NCI-H2227 treated with DMSO at 0.1 percent for 48 hours (cell line): ENCODE measurements at regions not wholly inside any gene's neighbourhood (a gene's known extent, or its start where the extent isn't known, plus 50 kb on each side); places are given as distances from the start of the nearest gene placed in this dataset.
A peak's percentile ranks its signal among the peaks of the same experiment; 100 is the strongest.
"Not testable (repeated sequence)": the region's sequence is repeated elsewhere in the genome, so short reads cannot be mapped to it uniquely, and the experiment has no call there.

Experiments used
- DNase-seq: peaks from one replicate; lab custom pipeline; 2025; lab: John Stamatoyannopoulos, UW

- DNase-seq: no peak
Measured at GRCh38 chr4:67037504-67038227, 507.6 kb downstream of the CENPC start.

- no peak for DNase-seq
Measured at GRCh38 chr4:67036791-67037190, 508.5 kb downstream of the CENPC start.

- no peak for DNase-seq
Measured at GRCh38 chr4:67035986-67036385, 509.3 kb downstream of the CENPC start.

GRCh38 chr4:67035501-67035900 lies 509.8 kb downstream of the CENPC start:
- DNase-seq: no peak

DNA sequence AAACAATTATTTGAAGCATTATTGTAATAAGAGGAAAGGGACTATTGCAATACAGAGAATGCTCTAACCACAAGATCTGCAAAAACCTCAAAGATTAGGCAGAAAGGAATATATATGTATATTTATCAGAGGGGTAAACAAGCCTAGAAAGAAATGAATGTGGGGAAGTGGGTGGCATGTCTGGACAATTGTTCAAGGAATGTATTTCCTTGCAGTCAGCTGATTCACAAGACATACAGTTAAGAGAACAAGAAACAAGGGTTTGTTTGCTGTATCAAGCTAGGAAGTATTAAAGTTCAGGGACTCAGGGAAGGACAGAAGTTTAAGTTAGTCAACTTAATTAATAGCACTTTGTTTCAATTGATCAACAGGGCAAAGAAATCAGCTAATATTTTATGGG lies 514.7 kb downstream of the CENPC start:
- DNase-seq: no peak

- DNase-seq: no peak
Measured at GRCh38 chr4:67020438-67020797, 524.9 kb downstream of the CENPC start.

GRCh38 chr4:67019686-67020437 lies 525.4 kb downstream of the CENPC start:
- DNase-seq: no peak

GRCh38 chr4:67014592-67014991 lies 530.7 kb downstream of the CENPC start:
- DNase-seq: no peak

GRCh38 chr4:67006791-67007190 lies 538.5 kb downstream of the CENPC start:
- no peak for DNase-seq

DNA sequence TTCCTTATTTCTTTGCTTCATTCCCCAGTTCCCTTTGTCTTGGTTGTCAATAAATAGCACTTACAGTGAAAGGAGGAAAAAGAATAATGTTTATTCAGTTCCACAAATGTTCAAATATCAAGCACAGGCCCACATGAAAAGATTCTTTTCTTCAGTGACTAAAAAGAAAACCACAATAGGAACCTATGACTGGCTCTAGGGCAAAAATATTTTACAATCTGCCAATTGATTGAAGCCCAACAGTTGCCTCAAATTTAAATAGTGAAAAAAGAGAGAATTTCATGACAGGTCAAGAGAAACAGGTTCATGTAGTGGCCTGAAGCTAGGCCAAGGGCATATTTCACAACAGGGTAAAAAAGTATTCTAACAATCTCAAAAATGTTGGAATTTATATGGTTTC lies 553.8 kb downstream of the CENPC start:
- no peak for DNase-seq

DNA sequence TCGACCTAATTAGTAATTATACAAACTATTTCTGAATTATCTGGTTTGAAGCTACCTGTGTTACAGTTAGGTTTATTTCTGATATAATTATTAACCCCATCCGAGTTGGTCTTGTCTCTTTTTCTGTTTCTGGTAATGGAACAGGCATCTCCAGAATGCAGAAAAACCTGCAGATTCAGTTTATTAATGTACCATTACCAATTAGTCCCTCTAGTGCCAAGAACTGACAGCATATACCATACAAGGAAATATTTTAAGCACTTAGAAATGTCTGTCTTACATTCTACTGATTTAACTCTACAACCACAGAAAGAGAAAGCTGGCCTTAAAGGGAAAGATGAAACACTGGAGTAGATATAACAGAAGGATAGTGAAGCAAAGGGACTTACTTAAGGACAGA lies 570.6 kb downstream of the CENPC start:
- DNase-seq: no peak

GRCh38 chr4:66972087-66972486 lies 573.2 kb downstream of the CENPC start:
- no peak for DNase-seq

DNA sequence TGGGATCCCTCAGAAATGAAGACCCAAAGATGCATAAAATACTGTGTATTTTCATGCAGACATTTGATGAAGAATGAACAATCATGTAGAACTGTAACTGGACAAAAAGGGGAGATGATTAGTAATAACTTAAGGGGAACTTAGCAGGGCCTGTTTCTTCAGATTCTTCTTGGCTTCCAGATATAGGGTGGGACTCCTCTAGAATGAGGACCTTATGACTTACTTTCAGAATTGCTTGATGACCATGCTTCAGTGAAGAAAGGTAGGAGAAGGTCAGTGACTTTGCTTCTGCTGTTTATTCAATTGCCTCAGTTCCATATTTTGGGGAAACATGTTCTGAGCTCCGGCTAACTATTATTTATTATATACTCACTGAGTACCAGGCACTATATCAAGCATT lies 580.8 kb downstream of the CENPC start:
- no peak for DNase-seq

- DNase-seq: no peak
Measured at GRCh38 chr4:66963084-66963483, 582.2 kb downstream of the CENPC start.

DNA sequence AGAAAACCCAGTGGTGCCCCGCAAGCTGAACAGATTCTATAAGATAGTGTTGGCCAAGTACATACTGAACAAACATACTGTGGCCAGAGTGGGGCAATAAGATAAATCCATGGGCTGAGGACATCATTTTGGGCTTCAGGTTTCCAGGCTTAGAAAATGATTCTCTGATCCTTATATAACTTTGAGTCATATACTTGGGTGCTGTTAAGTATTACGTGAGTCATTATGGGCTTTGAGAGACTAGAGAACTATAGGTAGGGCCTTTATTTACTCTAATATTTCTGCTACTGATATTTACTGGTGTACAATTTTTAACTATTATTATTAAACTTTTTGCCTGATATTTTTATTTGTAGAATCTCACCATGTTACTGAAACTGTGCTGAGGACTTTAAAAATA lies 586.1 kb downstream of the CENPC start:
- no peak for DNase-seq

- no peak for DNase-seq
Measured at GRCh38 chr4:66956852-66957251, 588.5 kb downstream of the CENPC start.

DNA sequence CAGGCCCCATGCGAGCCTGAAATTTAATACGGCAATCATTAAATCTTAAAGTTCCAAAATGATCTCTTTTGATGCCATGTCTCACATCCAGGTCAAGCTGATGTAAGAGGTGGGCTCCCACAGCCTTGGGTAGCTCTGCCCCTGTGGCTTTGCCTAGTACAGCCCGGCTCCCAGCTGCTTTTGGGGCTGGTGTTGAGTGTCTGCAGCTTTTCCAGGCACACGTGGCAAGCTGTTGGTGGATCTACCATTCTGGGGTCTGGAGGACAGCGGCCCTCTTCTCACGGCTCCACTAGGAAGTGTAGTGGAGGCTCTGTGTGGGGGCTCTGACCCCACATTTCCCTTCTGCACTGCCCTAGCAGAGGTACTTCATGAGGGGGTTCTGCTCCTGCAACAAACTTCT lies 588.9 kb downstream of the CENPC start:
- no peak for DNase-seq

- DNase-seq: no peak
Measured at GRCh38 chr4:66955784-66956183, 589.5 kb downstream of the CENPC start.

GRCh38 chr4:66949419-66949818 lies 595.9 kb downstream of the CENPC start:
- DNase-seq: no peak

GRCh38 chr4:66946761-66947160 lies 598.5 kb downstream of the CENPC start:
- DNase-seq: no peak

GRCh38 chr4:66943112-66943511 lies 602.2 kb downstream of the CENPC start:
- no peak for DNase-seq

GRCh38 chr4:66931981-66932380 lies 613.3 kb downstream of the CENPC start:
- not testable (repeated sequence) for DNase-seq

DNA sequence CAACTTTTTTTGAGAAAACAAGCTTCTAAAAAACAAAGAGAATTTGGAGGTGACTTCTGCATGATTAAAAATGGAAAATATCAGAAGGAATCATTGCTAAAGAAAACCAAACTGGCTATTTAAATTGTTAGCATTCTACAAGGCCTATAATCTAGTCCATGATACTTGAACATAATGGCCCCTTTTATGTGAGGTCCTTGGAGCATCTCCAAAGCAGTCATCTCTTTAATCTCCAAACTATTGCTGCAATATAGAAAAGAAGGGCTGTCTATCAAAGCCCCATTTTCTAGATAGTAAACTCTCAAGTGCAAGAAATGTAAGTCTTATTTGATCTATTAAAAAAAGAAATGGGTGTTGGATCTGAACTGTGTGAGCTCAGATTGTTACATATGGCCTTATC lies 615.1 kb downstream of the CENPC start:
- DNase-seq: peak; percentile 56

GRCh38 chr4:66929748-66930147 lies 615.6 kb downstream of the CENPC start:
- peak; percentile 40 for DNase-seq
